Testis (tissue), 2 donors: ENCODE measurements at regions not wholly inside any gene's neighbourhood (a gene's known extent, or its start where the extent isn't known, plus 50 kb on each side); places are given as distances from the start of the nearest gene placed in this dataset.

Experiments used
- DNase-seq: peaks from one replicate; pipeline ENCODE4 v3.0.0-alpha.2; 2019
- H3K27ac ChIP-seq, 2 donors: fragments of 200-600 bp; sonication (generic); one replicate each; pipeline ENCODE4 v1.5.1; 2019
- H3K27me3 ChIP-seq: fragments of 200-600 bp; sonication (generic); one replicate; pipeline ENCODE4 v1.5.1; 2019
- H3K36me3 ChIP-seq: fragments of 200-600 bp; sonication (generic); one replicate; pipeline ENCODE4 v1.5.1; 2017; ENCODE audit warnings: low read depth; ENCODE audit errors: missing control alignments
- H3K4me1 ChIP-seq: fragments of 200-600 bp; sonication (generic); one replicate; pipeline ENCODE4 v1.5.1; 2019
- H3K4me3 ChIP-seq, 2 donors: fragments of 200-600 bp; sonication (generic); one replicate each; pipeline ENCODE4 v1.5.1; 2017 to 2019
- H3K9me3 ChIP-seq: fragments of 200-600 bp; sonication (generic); one replicate; pipeline ENCODE4 v1.5.1; 2017
- CTCF ChIP-seq, 3 experiments: fragments of 450-650 bp in 2 of 3; fragments of 200-600 bp in 1 of 3; sonication (generic) in 1 of 3; IDR thresholded peaks; one replicate each; pipeline ENCODE4 v1.5.1; 2016 to 2019; ENCODE audit warnings: antibody characterized with exemption in 3 of 3, mild to moderate bottlenecking in 2 of 3, moderate library complexity in 1 of 3
- POLR2A ChIP-seq: fragments of 450-650 bp; IDR thresholded peaks from one replicate; pipeline ENCODE4 v1.6.1; 2017; ENCODE audit warnings: antibody characterized with exemption, mild to moderate bottlenecking, moderate library complexity
- WGBS, 2 donors: methylation state at CpG; one replicate each; pipeline ENCODE4 v1.1.5; 2018; 5-methylcytosine and 5-hydroxymethylcytosine counted together
- intact Hi-C: fragments of 100-400 bp; cut with DNase I; formaldehyde crosslinking; loops from one replicate; pipeline ENCODE4 v1.15.1; 2023; ENCODE audit warnings: low total_unique reads

GRCh38 chr5:58012801-58013315 lies 447.0 kb downstream of the PLK2 start:
- Histone ChIP-seq H3K27ac (no peak overlapping the region), H3K9me3 (no peaks in the 10 kb centered on the region), H3K4me1 (no peaks in the 10 kb centered on the region), H3K36me3 (no peaks in the 10 kb centered on the region), H3K4me3 (no peak overlapping the region), H3K27me3 (no peaks in the 10 kb centered on the region)
- intact Hi-C loops = no loop called here
- TF ChIP-seq CTCF (IDR thresholded peaks at IDR 0.05) (no peak), POLR2A (no peak)
- no peak for DNase-seq
- 91 to 94% methylated on average over 3 of the region's 3 CpGs for WGBS, 2 donors

- Histone ChIP-seq H3K36me3 (no peaks in the 10 kb centered on the region), H3K27ac (no peak overlapping the region), H3K27me3 (no peaks in the 10 kb centered on the region), H3K4me3 (no peak overlapping the region), H3K4me1 (no peaks in the 10 kb centered on the region), H3K9me3 (no peaks in the 10 kb centered on the region)
- intact Hi-C loops = no loop called here
- WGBS, 2 donors = 58 to 60% methylated on average over 1 of the region's 1 CpG
- TF ChIP-seq CTCF (IDR thresholded peaks at IDR 0.05) (no peak), POLR2A (no peak)
- DNase-seq = no peak
Observed at GRCh38 chr5:58012102-58012501, 447.8 kb downstream of the PLK2 start.

- intact Hi-C loops = no loop called here
- WGBS, 2 donors = 81 to 93% methylated on average over 4 of the region's 4 CpGs
- H3K36me3 ChIP-seq = no peaks in the 10 kb centered on the region
- H3K27ac ChIP-seq = no peak overlapping the region
- H3K4me1 ChIP-seq = no peaks in the 10 kb centered on the region
- H3K4me3 ChIP-seq = no peak overlapping the region
- no peak for TF ChIP-seq CTCF (IDR thresholded peaks at IDR 0.05)
- TF ChIP-seq POLR2A = no peak
- H3K9me3 ChIP-seq = no peaks in the 10 kb centered on the region
- no peak for DNase-seq
- no peaks in the 10 kb centered on the region for H3K27me3 ChIP-seq
Observed at GRCh38 chr5:58011301-58011700, 448.6 kb downstream of the PLK2 start.

- H3K36me3 ChIP-seq = no peaks in the 10 kb centered on the region
- no peaks in the 10 kb centered on the region for H3K4me1 ChIP-seq
- no peak for DNase-seq
- no peaks in the 10 kb centered on the region for H3K9me3 ChIP-seq
- TF ChIP-seq POLR2A = no peak
- TF ChIP-seq CTCF (IDR thresholded peaks at IDR 0.05) = no peak
- no peak overlapping the region for H3K4me3 ChIP-seq
- H3K27me3 ChIP-seq = no peaks in the 10 kb centered on the region
- H3K27ac ChIP-seq = no peak overlapping the region
- intact Hi-C loops = no loop called here
- 92 to 98% methylated on average over 2 of the region's 2 CpGs for WGBS, 2 donors
Observed at GRCh38 chr5:58009754-58010153, 450.1 kb downstream of the PLK2 start.

DNA sequence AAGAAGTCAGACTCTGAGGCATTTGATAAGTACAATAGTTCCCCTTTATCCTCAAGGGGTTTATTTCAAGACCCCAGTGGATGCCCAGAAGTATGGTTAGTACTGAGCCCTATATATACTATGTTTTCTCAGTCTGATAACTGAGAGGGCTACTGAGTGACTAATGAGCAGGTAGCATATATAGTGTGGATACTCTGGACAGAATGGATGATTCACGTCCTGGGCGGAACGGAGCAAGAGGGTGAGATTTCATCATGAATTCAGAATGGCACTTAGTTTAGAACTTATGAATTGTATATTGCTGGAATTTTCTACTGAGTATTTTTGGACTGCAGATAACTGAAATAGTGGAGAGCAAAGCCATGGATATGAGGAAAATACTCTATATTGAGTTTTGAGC lies 457.6 kb downstream of the PLK2 start:
- no peak overlapping the region for H3K27ac ChIP-seq
- no peak for TF ChIP-seq POLR2A
- no peak for TF ChIP-seq CTCF (IDR thresholded peaks at IDR 0.05)
- no peaks in the 10 kb centered on the region for H3K27me3 ChIP-seq
- H3K4me1 ChIP-seq = no peaks in the 10 kb centered on the region
- intact Hi-C loops = no loop called here
- WGBS, 2 donors = 94% methylated on average over 3 of the region's 3 CpGs
- H3K36me3 ChIP-seq = no peaks in the 10 kb centered on the region
- H3K4me3 ChIP-seq = no peak overlapping the region
- no peaks in the 10 kb centered on the region for H3K9me3 ChIP-seq
- DNase-seq = no peak
